ENCODE measurements at regions not wholly inside any gene's neighbourhood (a gene's known extent, or its start where the extent isn't known, plus 50 kb on each side); places are given as distances from the start of the nearest gene placed in this dataset.
"Not testable (repeated sequence)": the region's sequence is repeated elsewhere in the genome, so short reads cannot be mapped to it uniquely, and the experiment has no call there.

GRCh38 chr2:200177971-200178911, 128.3 kb upstream of the SPATS2L start:
- no peak for DNase-seq

- DNase-seq: no peak
Measured at GRCh38 chr2:200179151-200179550, 127.3 kb upstream of the SPATS2L start.

- DNase-seq: no peak
Measured at GRCh38 chr2:200180943-200181342, 125.5 kb upstream of the SPATS2L start.

GRCh38 chr2:200181755-200182154, 124.7 kb upstream of the SPATS2L start:
- no peak for DNase-seq

- no peak for DNase-seq
Measured at GRCh38 chr2:200184748-200185627, 121.5 kb upstream of the SPATS2L start.

GRCh38 chr2:200185628-200186000, 120.9 kb upstream of the SPATS2L start:
- no peak for DNase-seq

- no peak for DNase-seq
Measured at GRCh38 chr2:200186002-200186401, 120.5 kb upstream of the SPATS2L start.

- no peak for DNase-seq
Measured at GRCh38 chr2:200188876-200189275, 117.6 kb upstream of the SPATS2L start.

GRCh38 chr2:200189964-200190363, 116.5 kb upstream of the SPATS2L start:
- DNase-seq: peak; percentile 6

- DNase-seq: no peak
Measured at GRCh38 chr2:200193331-200193730, 113.2 kb upstream of the SPATS2L start.

GRCh38 chr2:200193791-200194190, 112.7 kb upstream of the SPATS2L start:
- DNase-seq: no peak

- DNase-seq: no peak
Measured at GRCh38 chr2:200194746-200195145, 111.7 kb upstream of the SPATS2L start.

GRCh38 chr2:200199005-200199404, 107.5 kb upstream of the SPATS2L start:
- DNase-seq: no peak

GRCh38 chr2:200199576-200200263, 106.8 kb upstream of the SPATS2L start:
- DNase-seq: peak; percentile 47

GRCh38 chr2:200201839-200202238, 104.7 kb upstream of the SPATS2L start:
- not testable (repeated sequence) for DNase-seq

- no peak for DNase-seq
Measured at GRCh38 chr2:200203381-200203827, 103.1 kb upstream of the SPATS2L start.

- DNase-seq: no peak
Measured at GRCh38 chr2:200208041-200208440, 98.5 kb upstream of the SPATS2L start.

GRCh38 chr2:200209030-200209429, 97.5 kb upstream of the SPATS2L start:
- no peak for DNase-seq

- DNase-seq: no peak
Measured at GRCh38 chr2:200211643-200212042, 94.8 kb upstream of the SPATS2L start.

- no peak for DNase-seq
Measured at GRCh38 chr2:200212862-200213425, 93.5 kb upstream of the SPATS2L start.

- no peak for DNase-seq
Measured at GRCh38 chr2:200216310-200216709, 90.2 kb upstream of the SPATS2L start.

GRCh38 chr2:200217320-200217719, 89.2 kb upstream of the SPATS2L start:
- no peak for DNase-seq

GRCh38 chr2:200218645-200219044, 87.8 kb upstream of the SPATS2L start:
- no peak for DNase-seq

All from T1000 (cell line).